Stimulated activated CD4-positive, alpha-beta T cell treated with anti-CD3 and anti-CD28 coated beads, Interleukin-15, amount 100 ng/mL, for 48 hours (primary cell): ENCODE measurements at regions not wholly inside any gene's neighbourhood (a gene's known extent, or its start where the extent isn't known, plus 50 kb on each side); places are given as distances from the start of the nearest gene placed in this dataset.

Experiments
- DNase-seq, 2 donors: peaks; one replicate each; pipeline ENCODE4 v3.0.0-alpha.2; 2020; ENCODE audit warnings: low read depth in 2 of 2

DNA sequence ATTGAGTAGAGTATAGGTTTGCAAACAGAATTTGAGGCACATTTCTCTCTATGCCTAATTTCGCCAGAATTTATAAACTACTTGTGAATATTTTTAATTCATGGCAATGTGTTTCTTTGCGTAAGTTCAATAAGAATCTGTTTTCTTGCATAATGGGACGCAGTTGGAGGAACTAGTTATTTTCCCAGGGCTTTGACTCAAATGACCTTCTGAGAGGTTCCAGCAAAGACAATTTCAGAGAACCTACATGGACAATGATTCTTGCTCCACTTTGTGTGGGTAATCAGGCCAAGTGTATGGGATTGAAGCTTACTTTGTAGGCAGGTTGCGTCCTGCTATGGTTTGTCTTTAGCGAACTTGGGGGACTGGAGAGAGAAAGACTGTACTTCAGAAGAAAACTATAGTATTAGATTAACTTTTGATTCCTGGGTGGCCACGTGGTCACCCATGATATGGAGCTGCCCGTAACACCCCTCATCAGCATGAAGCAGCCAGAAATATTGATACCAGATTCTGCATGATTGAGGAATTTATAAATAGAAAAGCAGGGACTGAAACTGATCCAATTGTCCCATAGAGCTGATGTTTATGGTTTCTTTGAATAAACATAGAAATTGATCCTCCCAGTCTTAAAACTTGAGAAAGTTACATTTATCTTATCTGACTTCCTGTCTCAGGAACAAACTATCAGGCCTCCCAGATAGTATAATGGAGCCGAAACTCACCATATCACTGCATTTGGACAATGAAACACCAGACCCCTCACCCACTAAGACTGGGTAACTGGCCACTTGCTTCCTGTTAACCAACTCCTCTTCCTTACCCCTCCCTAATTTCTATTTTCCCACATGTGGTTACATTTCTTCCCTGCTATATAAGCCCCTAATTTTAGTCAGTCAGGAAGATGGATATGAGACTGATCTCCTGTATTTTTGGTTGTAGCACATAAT, 815.3 kb upstream of the HS6ST1 start:
- DNase-seq = no peak

DNA sequence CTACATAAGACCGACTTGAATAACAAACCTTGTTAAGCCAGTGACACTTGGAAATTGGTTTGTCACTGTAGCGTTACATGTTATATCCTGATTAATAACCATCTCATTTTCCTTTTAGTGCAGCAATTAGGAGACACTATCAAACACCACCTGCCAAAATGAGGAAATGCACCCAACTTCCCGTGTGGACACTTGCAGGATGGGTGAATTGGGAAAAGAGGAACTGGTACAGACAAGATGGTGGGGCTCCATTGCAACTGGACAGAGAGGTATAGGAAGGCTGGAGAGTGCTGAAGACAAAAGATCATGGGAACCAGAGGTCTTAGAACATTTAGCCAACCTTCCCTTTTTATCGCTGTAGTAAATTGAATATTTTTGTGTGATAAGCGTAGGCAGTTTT, 816.3 kb upstream of the HS6ST1 start:
- DNase-seq = no peak

DNA sequence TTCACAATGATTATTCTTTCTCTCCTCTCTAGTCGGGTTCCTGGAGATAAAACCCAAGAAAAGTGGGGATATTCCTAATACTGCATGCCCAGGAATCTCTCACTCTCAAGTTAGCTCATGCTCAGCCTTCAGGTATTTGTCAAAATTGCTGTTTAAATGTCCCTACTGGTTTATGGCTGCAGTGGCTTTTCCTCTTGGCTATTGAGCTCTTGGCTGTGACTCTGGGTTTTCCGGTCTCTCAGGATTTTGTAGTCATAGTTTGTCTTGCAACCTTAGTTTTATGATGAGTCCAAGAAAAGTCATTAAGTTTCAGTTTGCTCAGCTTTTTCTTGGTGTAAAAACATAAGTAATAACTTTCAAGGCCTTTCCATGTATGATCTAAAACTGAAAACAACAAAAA, 820.7 kb upstream of the HS6ST1 start:
- no peak for DNase-seq

DNA sequence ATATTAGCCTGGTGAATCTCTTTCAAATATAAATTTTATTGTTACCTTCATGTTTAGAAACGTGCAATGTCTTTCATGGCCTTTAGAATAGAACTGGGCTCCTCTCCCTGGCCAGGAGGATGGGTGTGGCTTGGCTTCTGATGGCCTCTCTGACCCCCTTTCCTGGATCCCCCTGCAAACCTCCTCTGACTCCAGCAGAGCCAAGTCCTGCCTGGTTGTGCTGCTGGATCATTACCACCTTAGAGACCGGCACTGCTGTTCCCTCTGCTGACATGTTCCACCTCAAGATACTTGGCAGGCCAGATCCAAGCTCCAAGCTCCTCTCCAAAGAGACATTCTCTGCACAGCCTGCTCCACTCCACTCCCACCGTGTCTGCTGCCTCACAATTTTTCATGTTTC, 823.8 kb upstream of the HS6ST1 start:
- no peak for DNase-seq

DNA sequence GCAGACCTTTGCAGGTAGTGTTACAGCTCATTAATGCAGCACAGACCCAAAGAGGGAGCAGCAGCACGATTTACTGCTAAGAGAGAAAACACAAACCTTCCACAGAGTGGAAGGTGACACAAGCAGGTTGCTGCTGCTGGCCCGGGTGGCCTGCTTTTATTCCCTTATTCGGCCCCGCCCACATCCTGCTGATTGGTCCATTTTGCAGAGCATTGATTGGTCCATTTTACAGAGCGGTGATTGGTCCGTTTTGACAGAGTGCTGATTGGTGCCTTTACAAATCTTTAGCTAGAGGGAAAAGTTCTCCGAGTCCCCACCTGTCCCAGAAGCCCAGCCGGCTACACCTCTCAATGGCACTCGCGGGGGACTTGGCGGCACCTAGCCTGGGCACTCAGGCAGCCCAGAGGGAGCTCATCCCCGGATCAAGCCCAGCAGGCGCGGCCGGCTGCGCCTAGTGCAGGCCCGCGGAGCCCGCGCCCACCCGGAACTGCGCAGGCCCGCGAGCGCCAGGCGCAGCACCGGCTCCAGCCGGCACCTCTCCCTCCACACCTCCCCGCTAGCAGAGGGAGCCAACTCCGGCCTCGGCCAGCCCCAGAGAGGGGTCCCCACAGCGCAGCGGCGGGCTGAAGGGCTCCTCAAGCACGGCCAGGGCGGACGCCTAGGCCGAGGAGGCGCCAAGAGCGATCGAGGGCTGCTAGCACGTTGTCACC, 825.6 kb upstream of the HS6ST1 start:
- no peak for DNase-seq

DNA sequence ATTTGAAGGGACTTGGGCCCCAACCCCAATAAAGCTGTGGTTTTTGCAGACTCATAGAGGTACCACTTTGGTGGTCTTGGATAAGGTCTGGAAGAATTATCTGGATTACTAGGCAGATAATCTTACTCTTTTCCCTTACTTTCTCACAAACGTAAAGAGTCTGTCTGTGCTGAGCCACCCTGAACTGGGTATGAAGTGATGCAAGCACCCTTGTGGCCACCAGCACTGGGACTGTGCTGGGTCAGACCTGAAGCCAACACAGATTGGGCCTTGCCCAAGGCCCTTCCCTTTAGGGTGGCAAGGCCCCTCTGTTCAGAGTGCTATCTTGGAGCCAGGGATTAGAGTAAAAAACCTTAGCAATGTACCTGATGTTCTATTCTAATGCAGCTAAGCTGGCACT, 827.0 kb upstream of the RAB6C start:
- DNase-seq = no peak

DNA sequence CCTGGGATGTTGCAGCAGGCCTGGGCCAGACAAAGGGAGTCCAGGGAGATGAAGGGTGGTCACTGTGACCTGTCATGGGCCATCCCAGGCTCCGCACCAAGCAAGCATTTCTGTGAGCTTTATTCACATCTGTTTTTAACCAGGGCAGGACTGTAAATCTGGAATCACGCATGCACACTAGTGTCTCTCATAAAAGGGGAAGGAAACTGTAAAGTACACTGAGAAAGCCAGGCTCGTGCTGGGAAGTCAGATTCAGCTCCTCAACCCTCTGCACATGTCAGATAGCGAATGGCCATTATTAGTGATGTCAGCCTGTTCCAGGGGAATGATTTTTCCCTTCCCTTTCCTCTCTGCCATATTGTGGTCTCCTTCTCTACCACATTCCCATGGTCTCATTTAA, 818.6 kb upstream of the RAB6C start:
- DNase-seq = no peak

DNA sequence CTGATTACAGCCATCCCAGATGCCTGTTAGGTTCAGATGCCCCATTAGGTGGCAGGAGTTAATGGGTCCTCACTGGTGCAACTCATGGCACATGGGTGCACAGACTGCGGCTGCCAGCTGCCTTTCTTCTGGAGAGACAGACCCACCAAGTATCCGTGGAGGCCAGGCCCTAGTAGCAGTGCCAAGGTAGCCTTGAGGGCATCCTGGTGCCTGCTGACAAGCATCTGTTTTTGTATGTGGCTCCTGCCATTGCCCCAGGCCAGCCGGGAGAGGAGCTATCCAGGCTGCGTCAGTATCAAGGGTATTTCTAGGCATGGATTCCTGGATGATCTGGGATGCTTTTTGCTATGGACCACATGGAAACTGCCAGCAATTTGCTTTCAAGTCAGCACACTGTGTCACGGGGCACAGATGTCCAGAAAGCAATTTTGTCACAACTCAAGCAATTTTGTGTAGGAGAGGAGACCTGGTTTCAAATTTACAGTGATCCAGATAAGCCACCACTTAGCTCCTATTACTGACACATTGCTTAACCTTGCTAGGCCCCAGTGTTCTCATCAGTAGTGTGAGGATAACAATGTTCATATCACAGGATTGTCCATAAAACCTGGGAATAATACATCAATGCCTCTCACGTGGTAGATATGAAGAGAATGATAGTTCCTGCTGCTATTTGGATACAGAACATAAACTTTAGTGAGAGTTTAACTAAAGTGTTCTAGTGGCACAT, 815.1 kb upstream of the RAB6C start:
- DNase-seq = no peak

DNA sequence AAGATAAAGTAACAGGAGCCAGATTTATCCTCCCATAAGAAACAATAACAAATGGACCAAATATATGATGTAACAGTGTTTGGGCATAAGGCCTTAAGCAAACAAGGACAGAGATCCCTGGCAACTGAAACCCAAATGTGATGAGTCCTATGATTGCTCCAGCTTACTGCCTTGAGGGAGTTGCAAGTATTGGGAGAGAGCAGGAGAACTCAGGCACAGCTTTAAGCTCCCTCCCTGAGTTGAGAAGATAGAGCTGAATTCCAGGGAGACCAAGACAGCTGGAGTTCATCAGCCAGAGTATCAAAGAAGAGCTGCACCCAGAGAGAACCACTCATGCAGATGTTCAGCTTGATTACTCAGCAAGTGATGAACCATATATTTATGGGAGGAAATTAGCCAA, 814.5 kb upstream of the RAB6C start:
- no peak for DNase-seq

DNA sequence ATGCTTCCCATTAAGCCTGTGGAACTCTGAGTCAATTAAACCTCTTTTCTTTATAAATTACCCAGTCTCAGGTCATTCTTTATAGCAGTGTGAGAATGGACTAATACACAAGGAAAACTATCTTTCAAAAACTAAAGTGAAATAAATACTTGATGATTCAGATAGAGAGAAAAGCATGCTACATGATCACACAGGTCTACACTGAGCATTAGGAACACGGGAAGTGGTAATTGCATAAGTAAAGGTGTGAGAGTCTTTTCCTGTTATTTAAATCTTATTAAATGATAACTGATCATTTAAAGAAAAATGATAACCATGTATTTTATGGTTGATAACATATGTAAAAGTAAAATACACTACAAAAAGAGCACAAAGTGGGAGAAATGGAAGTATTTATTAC, 812.0 kb upstream of the RAB6C start:
- DNase-seq = no peak

DNA sequence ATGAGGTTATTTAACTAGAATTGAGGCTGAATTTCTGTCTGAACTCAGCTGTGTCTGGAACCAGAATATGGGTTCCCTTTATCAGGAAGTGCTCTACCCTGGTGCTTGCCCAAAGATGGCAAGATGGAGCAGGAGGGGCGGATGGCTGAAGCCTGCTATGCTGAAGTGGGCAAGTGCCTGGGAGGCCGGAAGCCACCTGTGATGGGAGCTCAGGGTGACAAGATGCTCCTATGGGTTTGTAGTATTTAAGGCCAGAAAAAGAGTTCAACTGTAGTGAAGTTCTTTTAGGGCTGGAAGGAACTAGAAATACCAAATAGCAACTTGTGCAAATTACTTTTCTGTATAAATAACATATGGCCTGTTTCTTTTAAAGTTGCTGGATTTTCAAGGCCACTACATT, 808.9 kb upstream of the RAB6C start:
- DNase-seq = no peak

DNA sequence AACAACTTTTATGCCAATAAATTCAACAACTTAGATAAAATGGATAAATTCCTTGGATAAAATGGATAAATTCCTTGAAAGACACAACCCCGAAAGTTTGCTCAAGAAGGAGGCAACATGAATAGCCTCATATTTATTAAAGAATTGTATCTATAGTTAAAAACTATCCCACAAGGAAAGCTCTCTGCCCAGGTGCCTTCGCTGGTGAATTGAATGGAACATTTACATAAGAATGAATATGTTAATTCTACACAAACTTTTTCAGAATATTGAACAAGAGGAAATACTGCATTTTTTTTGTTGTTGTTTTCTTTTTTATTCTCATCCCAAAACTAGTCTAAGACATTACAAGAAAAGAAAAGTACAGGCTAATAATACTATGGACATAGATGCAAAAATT, 805.3 kb upstream of the RAB6C start:
- no peak for DNase-seq

DNA sequence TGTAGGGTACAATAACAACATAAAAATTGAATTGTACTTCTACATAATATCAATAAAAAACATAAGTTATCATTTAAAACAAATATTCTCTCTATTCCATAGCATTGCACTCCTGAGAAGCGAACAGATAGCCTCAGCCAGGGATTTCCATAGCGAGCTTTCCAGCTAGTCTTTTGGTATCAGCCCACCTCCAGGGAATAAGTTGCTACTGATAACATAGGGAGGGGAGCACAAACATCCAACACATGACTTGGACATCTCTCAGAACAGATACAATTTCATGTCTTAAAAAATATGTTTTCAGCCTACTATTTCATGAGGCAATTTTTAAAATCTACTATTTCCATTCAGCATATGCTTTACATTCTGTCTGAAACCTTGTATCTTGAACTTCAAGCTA, 804.4 kb upstream of the RAB6C start:
- no peak for DNase-seq

DNA sequence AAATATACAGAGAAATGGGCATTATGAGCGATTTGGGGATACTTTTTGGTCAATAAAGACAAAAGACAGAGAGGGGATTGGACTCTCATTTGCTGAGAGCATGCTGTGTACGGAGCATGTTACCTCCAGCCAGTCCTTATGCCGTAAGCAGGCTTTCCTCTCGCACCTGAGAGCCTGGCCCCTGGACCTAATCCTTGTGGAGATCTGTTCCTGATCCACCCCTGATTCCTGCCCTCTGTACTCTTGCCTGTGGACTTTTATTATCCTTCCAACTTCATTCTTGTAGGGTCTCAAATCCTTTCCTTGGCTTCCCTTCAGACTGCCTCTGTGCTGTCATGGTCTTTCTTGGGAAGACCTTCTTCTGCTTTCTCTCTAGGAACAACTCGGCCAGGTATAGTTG, 803.1 kb upstream of the RAB6C start:
- no peak for DNase-seq

DNA sequence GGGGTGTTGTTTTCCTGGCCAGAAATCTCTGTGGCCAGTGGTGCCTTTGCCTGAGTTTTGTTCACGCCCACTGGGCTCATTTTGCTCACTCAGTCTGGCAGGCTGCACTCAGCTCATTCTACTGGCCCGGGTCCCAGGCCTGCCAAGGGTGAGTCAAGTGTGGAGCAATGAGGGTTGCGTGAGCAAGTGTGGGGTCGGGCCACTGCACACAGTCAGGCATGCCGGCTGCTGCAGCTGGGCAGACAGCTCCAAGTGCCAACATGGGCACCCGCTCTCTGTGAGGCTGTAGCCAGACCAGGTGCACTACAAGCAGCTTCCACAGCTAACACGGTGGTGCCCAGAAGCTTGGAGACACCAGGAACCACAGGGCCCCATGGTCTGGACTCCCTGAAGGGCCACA, 801.1 kb upstream of the RAB6C start:
- DNase-seq = no peak

DNA sequence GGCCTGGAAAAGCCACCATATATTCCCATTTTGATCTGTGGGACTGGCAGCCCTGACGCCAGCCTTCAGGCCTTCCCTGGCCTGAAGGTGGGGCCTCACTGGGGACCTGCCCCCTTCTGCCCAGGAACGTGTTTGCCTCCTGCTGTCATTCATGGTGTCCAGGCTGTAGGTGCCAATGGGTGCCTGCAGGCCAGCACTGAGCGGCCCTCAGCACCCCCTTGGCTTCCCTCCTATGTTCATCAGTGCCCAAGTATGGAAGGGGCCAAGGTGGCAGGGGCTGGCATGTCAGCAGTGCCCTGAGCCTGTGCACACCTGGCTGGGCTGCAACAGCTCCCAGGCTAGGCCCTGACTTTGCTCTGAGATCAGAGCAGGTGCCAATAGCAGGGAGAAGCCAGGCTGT, 800.3 kb upstream of the RAB6C start:
- DNase-seq = no peak

DNA sequence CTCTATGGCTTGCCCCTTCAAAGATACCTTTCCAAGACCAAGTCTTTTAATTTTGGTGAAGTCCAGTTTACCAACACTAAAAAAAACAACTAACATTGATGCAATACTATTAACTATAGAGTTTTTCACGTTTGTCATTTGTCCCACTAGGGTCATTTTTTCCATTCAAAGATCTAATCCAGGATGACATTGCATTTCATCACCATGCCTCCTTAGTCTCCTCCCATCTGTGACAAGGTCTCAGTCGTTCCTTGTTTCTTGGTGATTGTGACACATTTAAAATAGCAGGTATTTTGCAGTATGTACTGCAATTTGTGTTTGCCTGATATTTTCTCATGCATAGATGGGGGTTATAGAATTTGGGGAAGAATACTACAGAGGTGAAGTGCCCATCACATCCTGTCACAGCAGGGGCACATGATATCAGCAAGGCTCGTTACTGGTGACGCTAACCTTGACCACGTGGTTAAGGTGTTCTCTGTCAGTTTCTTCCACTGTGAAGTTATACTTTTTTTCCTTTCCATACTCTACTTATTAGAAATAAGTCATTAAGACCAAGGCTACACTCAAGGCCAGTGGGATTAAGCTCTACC, 799.2 kb upstream of the RAB6C start:
- DNase-seq = no peak

DNA sequence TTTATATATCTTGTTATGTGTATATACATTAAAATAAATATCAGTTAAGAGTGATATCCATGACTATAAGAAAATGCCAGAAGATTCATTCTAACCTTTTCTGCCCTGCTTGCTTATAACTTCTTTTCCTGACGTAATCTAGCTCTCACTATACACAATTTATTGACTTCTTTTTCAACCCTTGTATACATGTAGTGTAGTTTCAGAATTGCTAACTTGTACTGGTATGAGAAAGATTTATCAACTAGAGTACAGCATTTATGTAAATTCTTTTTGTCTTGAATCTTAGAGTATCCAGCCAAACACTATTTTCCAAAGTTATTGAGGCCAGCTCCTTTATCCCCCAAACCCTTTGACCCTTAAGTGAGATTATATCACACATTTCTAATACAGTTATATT, 798.0 kb upstream of the RAB6C start:
- DNase-seq = no peak

DNA sequence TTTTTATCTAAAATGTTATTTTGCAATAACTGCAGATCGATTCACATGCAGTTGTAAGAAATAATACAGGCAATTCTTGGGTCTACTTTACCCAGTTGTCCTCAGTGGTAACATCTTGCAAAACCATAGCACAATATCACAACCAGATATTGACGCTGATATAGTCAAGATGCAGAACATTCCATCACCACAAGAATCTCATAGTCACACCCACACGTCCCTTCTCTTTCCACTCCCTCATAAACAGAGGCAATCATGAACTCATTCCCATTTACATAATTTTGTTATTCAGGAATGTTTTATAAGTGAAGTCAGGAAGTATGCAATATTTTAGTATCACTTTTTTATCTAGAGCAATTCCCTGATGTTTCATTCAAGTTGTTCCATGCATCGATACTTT, 797.5 kb upstream of the RAB6C start:
- DNase-seq = no peak

DNA sequence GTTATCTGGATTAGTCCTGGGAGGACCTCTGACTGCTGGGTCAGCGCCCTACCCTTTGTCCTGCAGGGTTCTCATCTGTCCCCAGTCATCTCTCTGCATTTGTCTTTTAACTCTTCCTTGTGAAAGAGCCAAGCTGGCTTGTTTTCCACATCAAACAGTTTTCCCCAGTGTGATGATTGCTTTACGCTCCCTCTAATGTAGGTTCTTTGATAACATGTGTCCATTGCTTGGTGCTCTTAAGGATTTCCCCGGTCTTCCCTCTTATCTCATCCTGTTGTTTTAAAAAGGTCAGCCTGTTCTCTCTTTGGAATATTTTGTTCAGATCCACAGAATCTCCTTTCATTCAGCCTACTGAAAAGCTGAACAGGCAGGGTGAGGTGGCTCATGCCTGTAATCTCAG, 792.1 kb upstream of the RAB6C start:
- no peak for DNase-seq

DNA sequence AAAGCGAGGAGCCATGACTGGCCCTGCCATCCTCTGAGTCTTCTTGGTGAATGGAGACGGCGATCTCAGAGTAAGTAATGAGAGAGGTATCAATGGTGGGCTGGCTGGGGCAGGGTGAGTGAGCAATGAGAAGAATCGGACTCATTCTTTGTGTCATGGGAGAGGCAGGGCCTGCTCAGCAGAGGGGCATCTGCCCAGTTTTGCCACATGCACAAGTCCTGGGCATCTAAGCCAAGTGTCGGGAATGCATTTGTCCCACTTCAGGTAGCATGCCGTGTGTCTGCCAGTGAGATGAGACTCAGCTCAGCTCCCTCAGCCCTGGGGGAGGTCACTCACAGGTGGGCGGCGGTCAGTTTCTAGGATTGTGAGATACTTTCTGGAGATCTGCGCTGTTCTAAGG, 791.0 kb upstream of the RAB6C start:
- DNase-seq = no peak

DNA sequence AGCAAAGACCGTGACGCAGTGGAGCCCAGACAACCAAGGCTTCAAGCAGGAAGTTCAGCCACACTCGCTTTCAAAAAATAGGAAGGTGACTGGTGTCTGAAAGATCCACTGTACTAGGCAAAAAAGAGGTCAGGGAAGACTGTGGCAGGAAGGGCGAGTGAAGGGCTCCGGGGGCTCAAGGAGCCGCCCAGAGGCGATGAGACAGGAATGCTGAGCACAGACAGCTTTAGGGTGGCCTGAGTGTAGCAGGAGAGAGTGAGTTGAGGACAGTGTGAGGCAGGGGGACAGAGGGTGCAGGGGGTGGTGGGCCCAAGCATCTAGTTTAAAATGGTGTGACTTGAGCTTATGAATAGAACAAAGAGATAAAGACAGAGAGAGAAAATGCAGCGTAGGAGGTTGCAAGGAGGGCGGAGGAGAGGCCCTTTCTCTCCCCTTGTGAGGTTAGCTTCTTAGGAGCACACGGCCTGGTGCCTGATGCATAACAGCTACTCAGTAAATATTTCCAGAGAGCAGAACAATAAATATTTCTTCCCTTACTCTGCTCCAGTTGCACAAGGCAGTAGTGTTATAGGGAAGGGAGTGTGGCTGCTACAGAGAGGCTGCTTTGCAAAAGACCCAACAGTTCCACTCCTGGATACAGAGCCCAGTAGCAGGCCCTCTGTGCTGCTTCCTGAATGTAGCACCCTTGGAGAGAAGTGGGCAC, 789.7 kb upstream of the RAB6C start:
- DNase-seq = no peak
